ENCODE measurements at regions not wholly inside any gene's neighbourhood (a gene's known extent, or its start where the extent isn't known, plus 50 kb on each side); places are given as distances from the start of the nearest gene placed in this dataset.

DNA sequence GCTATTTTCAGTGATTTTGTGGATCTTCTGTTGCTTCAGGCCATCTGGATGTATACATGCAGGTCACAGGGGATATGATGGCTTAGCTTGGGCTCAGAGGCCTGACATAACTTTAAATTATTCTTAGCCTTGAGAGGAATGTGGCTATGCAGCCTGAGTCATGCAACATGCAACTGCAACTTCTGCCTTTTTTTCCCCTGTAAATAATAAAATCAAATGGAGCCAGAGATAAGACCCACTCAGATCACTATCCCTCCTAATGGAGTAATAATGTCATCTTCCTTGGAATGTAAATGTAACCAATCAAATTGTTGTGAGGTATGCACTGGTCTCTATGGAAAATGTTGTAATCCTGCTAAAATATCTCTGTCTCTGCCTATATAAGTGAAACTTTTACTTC lies 54.9 kb downstream of the MAGEB17 start:
- no peaks in the 10 kb centered on the region for H3K27me3 Mint-ChIP-seq
- H3K9me3 Mint-ChIP-seq: peaks cover 4% of the 10 kb centered on the region
- no peak overlapping the region for H3K4me3 Mint-ChIP-seq
- no peaks in the 10 kb centered on the region for H3K4me1 Mint-ChIP-seq (ENCODE audit: low read depth)
- H3K36me3 Mint-ChIP-seq (ENCODE audit: low read depth): no peaks in the 10 kb centered on the region
- no peak overlapping the region for H3K27ac Mint-ChIP-seq

- no peaks in the 10 kb centered on the region for H3K4me1 Mint-ChIP-seq (ENCODE audit: low read depth)
- H3K4me3 Mint-ChIP-seq: no peak overlapping the region
- no peaks in the 10 kb centered on the region for H3K27me3 Mint-ChIP-seq
- peaks cover 4% of the 10 kb centered on the region for H3K9me3 Mint-ChIP-seq
- no peaks in the 10 kb centered on the region for H3K36me3 Mint-ChIP-seq (ENCODE audit: low read depth)
- H3K27ac Mint-ChIP-seq: no peak overlapping the region
Observed at GRCh38 chrX:16223385-16223784, 56.1 kb downstream of the MAGEB17 start.

- Mint-ChIP-seq H3K9me3 (no peaks in the 10 kb centered on the region), H3K4me1 (ENCODE audit: low read depth) (no peaks in the 10 kb centered on the region)
Observed at GRCh38 chrX:16239211-16239610, 71.9 kb downstream of the MAGEB17 start.

GRCh38 chrX:16240231-16240905 lies 73.1 kb downstream of the MAGEB17 start:
- Mint-ChIP-seq H3K4me3 (no peak overlapping the region), H3K36me3 (ENCODE audit: low read depth) (no peaks in the 10 kb centered on the region), H3K27me3 (peaks cover 5% of the 10 kb centered on the region), H3K4me1 (ENCODE audit: low read depth) (no peaks in the 10 kb centered on the region), H3K9me3 (no peaks in the 10 kb centered on the region), H3K27ac (no peak overlapping the region)

More at GRCh38 chrX:16239211-16239610, 71.9 kb downstream of the MAGEB17 start:
- no peak overlapping the region for H3K4me3 Mint-ChIP-seq
- no peaks in the 10 kb centered on the region for H3K36me3 Mint-ChIP-seq (ENCODE audit: low read depth)
- no peak overlapping the region for H3K27ac Mint-ChIP-seq
- H3K27me3 Mint-ChIP-seq: peaks cover 5% of the 10 kb centered on the region

GRCh38 chrX:16240968-16241367 lies 73.7 kb downstream of the MAGEB17 start:
- Mint-ChIP-seq H3K27ac (no peak overlapping the region), H3K36me3 (ENCODE audit: low read depth) (no peaks in the 10 kb centered on the region), H3K27me3 (peaks cover 5% of the 10 kb centered on the region), H3K4me3 (no peak overlapping the region), H3K4me1 (ENCODE audit: low read depth) (no peaks in the 10 kb centered on the region), H3K9me3 (no peaks in the 10 kb centered on the region)

GRCh38 chrX:16250296-16250695 lies 83.0 kb downstream of the MAGEB17 start:
- H3K36me3 Mint-ChIP-seq (ENCODE audit: low read depth): no peaks in the 10 kb centered on the region
- H3K4me1 Mint-ChIP-seq (ENCODE audit: low read depth): no peaks in the 10 kb centered on the region
- H3K27ac Mint-ChIP-seq: no peak overlapping the region
- H3K27me3 Mint-ChIP-seq: peaks cover 6% of the 10 kb centered on the region
- no peaks in the 10 kb centered on the region for H3K9me3 Mint-ChIP-seq
- no peak overlapping the region for H3K4me3 Mint-ChIP-seq

DNA sequence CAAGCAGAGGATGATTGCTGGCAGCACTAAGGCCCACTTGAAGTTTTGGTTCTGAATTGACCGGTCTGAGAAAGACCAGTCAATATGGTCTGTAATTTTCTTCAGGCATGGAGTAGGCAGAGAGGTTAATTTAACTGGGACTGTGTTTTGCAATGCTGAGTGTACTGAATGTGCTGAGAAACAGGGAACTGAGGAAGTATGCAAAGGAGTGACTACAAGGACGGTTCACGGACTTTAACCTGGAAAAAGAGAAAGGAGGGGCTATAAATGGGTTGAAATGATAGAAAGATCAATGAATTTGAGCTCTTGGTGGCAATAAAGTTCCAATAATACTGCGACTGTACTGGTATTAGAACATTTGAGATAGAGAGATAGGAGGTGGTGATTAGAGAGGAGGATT lies 84.5 kb downstream of the MAGEB17 start:
- Mint-ChIP-seq H3K27me3 (peaks cover 6% of the 10 kb centered on the region), H3K36me3 (ENCODE audit: low read depth) (no peaks in the 10 kb centered on the region), H3K4me3 (no peak overlapping the region), H3K4me1 (ENCODE audit: low read depth) (no peaks in the 10 kb centered on the region), H3K9me3 (no peaks in the 10 kb centered on the region), H3K27ac (no peak overlapping the region)

- no peak overlapping the region for H3K27ac Mint-ChIP-seq
- H3K4me3 Mint-ChIP-seq: no peak overlapping the region
- no peaks in the 10 kb centered on the region for H3K4me1 Mint-ChIP-seq (ENCODE audit: low read depth)
- no peaks in the 10 kb centered on the region for H3K9me3 Mint-ChIP-seq
- H3K27me3 Mint-ChIP-seq: peaks cover 3% of the 10 kb centered on the region
- H3K36me3 Mint-ChIP-seq (ENCODE audit: low read depth): no peaks in the 10 kb centered on the region
Observed at GRCh38 chrX:16258882-16259281, 91.6 kb downstream of the MAGEB17 start.

GRCh38 chrX:16267431-16267830 lies 100.2 kb downstream of the MAGEB17 start:
- no peaks in the 10 kb centered on the region for H3K36me3 Mint-ChIP-seq (ENCODE audit: low read depth)
- H3K27ac Mint-ChIP-seq: no peak overlapping the region
- no peaks in the 10 kb centered on the region for H3K9me3 Mint-ChIP-seq
- H3K27me3 Mint-ChIP-seq: no peaks in the 10 kb centered on the region
- no peak overlapping the region for H3K4me3 Mint-ChIP-seq
- H3K4me1 Mint-ChIP-seq (ENCODE audit: low read depth): no peaks in the 10 kb centered on the region

GRCh38 chrX:16268206-16268605 lies 100.9 kb downstream of the MAGEB17 start:
- Mint-ChIP-seq H3K27me3 (no peaks in the 10 kb centered on the region), H3K9me3 (no peaks in the 10 kb centered on the region), H3K36me3 (ENCODE audit: low read depth) (no peaks in the 10 kb centered on the region), H3K4me3 (no peak overlapping the region), H3K4me1 (ENCODE audit: low read depth) (no peaks in the 10 kb centered on the region), H3K27ac (no peak overlapping the region)

- Mint-ChIP-seq H3K36me3 (ENCODE audit: low read depth) (no peaks in the 10 kb centered on the region), H3K27ac (no peak overlapping the region), H3K27me3 (peaks cover 17% of the 10 kb centered on the region), H3K4me1 (ENCODE audit: low read depth) (no peaks in the 10 kb centered on the region), H3K4me3 (no peak overlapping the region), H3K9me3 (no peaks in the 10 kb centered on the region)
Observed at GRCh38 chrX:16278927-16279326, 111.6 kb downstream of the MAGEB17 start.

GRCh38 chrX:16282209-16282608 lies 114.9 kb downstream of the MAGEB17 start:
- H3K27me3 Mint-ChIP-seq: peaks cover 13% of the 10 kb centered on the region
- H3K27ac Mint-ChIP-seq: no peak overlapping the region
- no peaks in the 10 kb centered on the region for H3K9me3 Mint-ChIP-seq
- H3K36me3 Mint-ChIP-seq (ENCODE audit: low read depth): no peaks in the 10 kb centered on the region
- H3K4me1 Mint-ChIP-seq (ENCODE audit: low read depth): no peaks in the 10 kb centered on the region
- H3K4me3 Mint-ChIP-seq: no peak overlapping the region

DNA sequence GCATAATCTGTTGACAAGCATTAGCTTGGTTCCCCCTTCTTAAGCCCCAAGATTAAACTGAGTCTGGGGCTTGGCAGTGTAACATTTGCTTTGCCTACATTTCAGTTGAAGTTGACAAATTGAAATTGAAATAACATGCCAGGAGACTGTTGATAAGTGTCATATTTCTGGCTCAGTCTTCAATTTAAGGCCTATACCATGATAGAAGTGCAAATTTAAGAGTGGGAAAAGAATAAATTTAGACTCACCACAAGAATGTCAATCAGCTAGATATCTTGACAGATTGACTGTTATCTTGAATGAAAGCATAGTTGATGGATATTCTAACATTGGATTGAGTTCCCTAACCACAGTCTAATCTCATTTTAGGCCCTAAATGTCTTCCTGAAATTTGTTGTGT lies 117.6 kb downstream of the MAGEB17 start:
- peaks cover 10% of the 10 kb centered on the region for H3K27me3 Mint-ChIP-seq
- H3K9me3 Mint-ChIP-seq: no peaks in the 10 kb centered on the region
- no peaks in the 10 kb centered on the region for H3K4me1 Mint-ChIP-seq (ENCODE audit: low read depth)
- no peaks in the 10 kb centered on the region for H3K36me3 Mint-ChIP-seq (ENCODE audit: low read depth)
- H3K27ac Mint-ChIP-seq: no peak overlapping the region
- H3K4me3 Mint-ChIP-seq: no peak overlapping the region

DNA sequence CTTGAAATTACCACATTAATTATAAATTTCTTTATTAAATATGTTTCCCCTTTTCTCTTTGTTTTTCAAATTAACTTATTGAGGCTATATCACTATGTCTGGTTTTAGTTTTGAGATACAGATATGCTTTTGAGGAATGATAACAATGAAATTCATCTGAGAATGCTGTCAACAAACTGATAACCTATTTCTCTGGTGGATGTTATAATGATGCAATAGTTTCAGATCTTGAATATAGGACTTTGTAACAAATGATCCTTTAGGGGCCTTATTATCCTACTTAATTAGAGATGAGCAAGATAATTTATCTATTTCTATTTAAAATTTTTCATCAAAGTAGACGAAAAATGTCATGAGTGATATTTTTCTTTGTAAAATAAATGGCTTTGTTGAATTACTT lies 123.7 kb downstream of the MAGEB17 start:
- Mint-ChIP-seq H3K4me1 (ENCODE audit: low read depth) (no peaks in the 10 kb centered on the region), H3K27ac (no peak overlapping the region), H3K36me3 (ENCODE audit: low read depth) (no peaks in the 10 kb centered on the region), H3K4me3 (no peak overlapping the region), H3K9me3 (peaks cover 3% of the 10 kb centered on the region), H3K27me3 (peaks cover 3% of the 10 kb centered on the region)

DNA sequence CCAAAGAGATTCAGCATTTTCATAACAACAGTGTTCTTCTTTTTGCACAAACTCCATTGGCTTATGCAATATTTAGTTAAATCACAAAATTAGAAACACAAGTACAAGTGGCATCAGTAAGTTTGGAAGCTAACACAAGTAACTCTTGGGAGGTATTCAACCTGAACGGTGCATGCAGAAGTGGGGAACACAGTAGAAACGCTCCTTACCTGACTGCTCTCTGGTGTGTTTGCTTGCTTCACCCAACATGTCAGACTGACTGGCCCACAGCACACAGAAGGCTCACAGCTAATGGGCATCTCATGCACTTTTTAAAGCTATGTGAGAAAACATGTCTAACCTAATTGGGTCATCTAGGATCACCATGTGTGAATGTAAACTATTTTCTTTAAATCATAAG lies 133.6 kb downstream of the MAGEB17 start:
- Mint-ChIP-seq H3K27ac (no peak overlapping the region), H3K4me1 (ENCODE audit: low read depth) (no peaks in the 10 kb centered on the region), H3K36me3 (ENCODE audit: low read depth) (no peaks in the 10 kb centered on the region), H3K9me3 (no peaks in the 10 kb centered on the region), H3K4me3 (no peak overlapping the region), H3K27me3 (peaks cover 5% of the 10 kb centered on the region)

- Mint-ChIP-seq H3K27me3 (peaks cover 10% of the 10 kb centered on the region), H3K27ac (no peak overlapping the region), H3K36me3 (ENCODE audit: low read depth) (no peaks in the 10 kb centered on the region), H3K9me3 (no peaks in the 10 kb centered on the region), H3K4me1 (ENCODE audit: low read depth) (no peaks in the 10 kb centered on the region), H3K4me3 (no peak overlapping the region)
Observed at GRCh38 chrX:16304751-16305150, 137.5 kb downstream of the MAGEB17 start.

Measured in stimulated activated naive CD8-positive, alpha-beta T cell treated with anti-CD3 and anti-CD28 coated beads, Interleukin-15, Interleukin-2, amounts not matched to agents 100 ng/mL and 50 ng/mL, for 24 hours (primary cell).